ENCODE measurements at regions not wholly inside any gene's neighbourhood (a gene's known extent, or its start where the extent isn't known, plus 50 kb on each side); places are given as distances from the start of the nearest gene placed in this dataset.

- peak; percentile 67 to 92 for DNase-seq
Observed at GRCh38 chr1:204736836-204737235, 51.3 kb upstream of the LRRN2 start.

GRCh38 chr1:204738506-204738905, 53.0 kb upstream of the LRRN2 start:
- no peak for DNase-seq

GRCh38 chr1:204740354-204740753, 54.8 kb upstream of the LRRN2 start:
- no peak for DNase-seq

- DNase-seq, result no peak
Observed at GRCh38 chr1:204741440-204741839, 55.9 kb upstream of the LRRN2 start.

- peak; percentile 19 to 46 for DNase-seq
Observed at GRCh38 chr1:204742676-204743251, 57.2 kb upstream of the LRRN2 start.

- peak; percentile 83 to 91 for DNase-seq
Observed at GRCh38 chr1:204744107-204744779, 58.7 kb upstream of the LRRN2 start.

GRCh38 chr1:204746838-204747442, 61.4 kb upstream of the LRRN2 start:
- DNase-seq, result peak; percentile 43 to 70

- DNase-seq, result no peak
Observed at GRCh38 chr1:204751480-204751879, 65.9 kb upstream of the LRRN2 start.

- DNase-seq, result no peak
Observed at GRCh38 chr1:204751883-204752687, 66.5 kb upstream of the LRRN2 start.

GRCh38 chr1:204752688-204753040, 67.1 kb upstream of the LRRN2 start:
- no peak for DNase-seq

GRCh38 chr1:204754821-204755220, 69.3 kb upstream of the LRRN2 start:
- no peak for DNase-seq

GRCh38 chr1:204756349-204756748, 70.8 kb upstream of the LRRN2 start:
- no peak for DNase-seq

GRCh38 chr1:204756811-204757210, 71.3 kb upstream of the LRRN2 start:
- DNase-seq, result no peak

GRCh38 chr1:204758601-204759000, 73.1 kb upstream of the LRRN2 start:
- no peak for DNase-seq

GRCh38 chr1:204760350-204760749, 74.8 kb upstream of the LRRN2 start:
- DNase-seq, result no peak

- no peak for DNase-seq
Observed at GRCh38 chr1:204760757-204761156, 75.2 kb upstream of the LRRN2 start.

- peak; percentile 64 to 92 for DNase-seq
Observed at GRCh38 chr1:204763773-204764427, 78.4 kb upstream of the LRRN2 start.

- no peak for DNase-seq
Observed at GRCh38 chr1:204769997-204770396, 84.5 kb upstream of the LRRN2 start.

GRCh38 chr1:204771358-204771757, 85.8 kb upstream of the LRRN2 start:
- no peak for DNase-seq

- DNase-seq, result no peak
Observed at GRCh38 chr1:204773246-204773645, 87.7 kb upstream of the LRRN2 start.

GRCh38 chr1:204775546-204775945, 90.0 kb upstream of the LRRN2 start:
- DNase-seq, result no peak

- no peak for DNase-seq
Observed at GRCh38 chr1:204777591-204777990, 92.1 kb upstream of the LRRN2 start.

GRCh38 chr1:204780630-204781029, 90.0 kb upstream of the NFASC start:
- no peak for DNase-seq
